ENCODE measurements at regions not wholly inside any gene's neighbourhood (a gene's known extent, or its start where the extent isn't known, plus 50 kb on each side); places are given as distances from the start of the nearest gene placed in this dataset.

- no peak overlapping the region for H3K4me2 ChIP-seq (ENCODE audit: low read depth, low read length, poor library complexity, severe bottlenecking)
- H3K4me1 ChIP-seq (ENCODE audit: insufficient read depth, low read length, poor library complexity, severe bottlenecking) = no peaks in the 10 kb centered on the region
- H3F3A ChIP-seq (ENCODE audit: low read depth) = no peaks in the 10 kb centered on the region
- no peak for TF ChIP-seq CTCF (conservative IDR thresholded peaks at IDR 0.05; ENCODE audit: low read length)
- TF ChIP-seq EZH2phosphoT487 (IDR thresholded peaks at IDR 0.05; ENCODE audit: borderline replicate concordance) = no peak
- no peaks in the 10 kb centered on the region for H3K27me3 ChIP-seq (ENCODE audit: insufficient read depth, low read length, poor library complexity, severe bottlenecking)
- no peak overlapping the region for H3K9ac ChIP-seq (ENCODE audit: low read depth, low read length, poor library complexity, severe bottlenecking)
- H3K79me2 ChIP-seq (ENCODE audit: insufficient read depth, low read length) = no peaks in the 10 kb centered on the region
- no peaks in the 10 kb centered on the region for H3K9me2 ChIP-seq (replicated peaks; ENCODE audit: low read depth, low read length)
- no peaks in the 10 kb centered on the region for H3K9me3 ChIP-seq (ENCODE audit: insufficient read depth, low read depth, low read length)
- no peaks in the 10 kb centered on the region for H4K20me1 ChIP-seq (ENCODE audit: insufficient read depth, low read length, poor library complexity, severe bottlenecking)
- H3K4me3 ChIP-seq (ENCODE audit: low read length, poor library complexity, severe bottlenecking) = no peak overlapping the region
- no peak overlapping the region for H2AFZ ChIP-seq (ENCODE audit: low read length)
- H3K36me3 ChIP-seq (ENCODE audit: insufficient read depth, low read length) = no peaks in the 10 kb centered on the region
These were observed 166.6 kb upstream of the NCKAP5 start for GRCh38 chr2:133734716-133735495.

DNA sequence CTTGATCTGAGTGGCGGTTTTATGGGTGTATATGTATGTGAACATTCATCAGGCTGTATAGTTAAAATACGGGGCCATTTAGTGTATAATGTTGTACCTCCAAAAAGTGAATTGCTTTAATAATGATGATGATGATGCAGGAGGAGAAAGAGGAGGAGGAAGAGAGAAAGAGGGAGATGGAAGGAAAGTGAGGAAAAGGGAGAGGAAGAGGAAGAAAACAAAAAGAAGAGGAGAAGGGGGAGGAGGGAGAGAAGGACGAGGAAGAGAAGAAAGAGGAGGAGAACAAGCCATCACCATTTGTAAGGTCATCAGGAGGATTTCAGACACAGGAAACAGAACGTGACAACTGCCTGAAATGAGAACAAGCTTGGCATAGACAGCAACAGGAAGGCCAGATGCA lies 168.4 kb upstream of the NCKAP5 start:
- Histone ChIP-seq H3K4me3 (ENCODE audit: low read length, poor library complexity, severe bottlenecking) (no peak overlapping the region), H3K9me3 (ENCODE audit: insufficient read depth, low read depth, low read length) (no peaks in the 10 kb centered on the region), H3K4me2 (ENCODE audit: low read depth, low read length, poor library complexity, severe bottlenecking) (no peak overlapping the region), H3K9ac (ENCODE audit: low read depth, low read length, poor library complexity, severe bottlenecking) (no peak overlapping the region), H3K9me2 (replicated peaks; ENCODE audit: low read depth, low read length) (no peaks in the 10 kb centered on the region), H3K4me1 (ENCODE audit: insufficient read depth, low read length, poor library complexity, severe bottlenecking) (no peaks in the 10 kb centered on the region), H3K36me3 (ENCODE audit: insufficient read depth, low read length) (no peaks in the 10 kb centered on the region), H3F3A (ENCODE audit: low read depth) (no peaks in the 10 kb centered on the region), H3K79me2 (ENCODE audit: insufficient read depth, low read length) (no peaks in the 10 kb centered on the region), H3K27me3 (ENCODE audit: insufficient read depth, low read length, poor library complexity, severe bottlenecking) (no peaks in the 10 kb centered on the region), H4K20me1 (ENCODE audit: insufficient read depth, low read length, poor library complexity, severe bottlenecking) (no peaks in the 10 kb centered on the region), H2AFZ (ENCODE audit: low read length) (no peak overlapping the region)
- TF ChIP-seq EZH2phosphoT487 (IDR thresholded peaks at IDR 0.05; ENCODE audit: borderline replicate concordance) (no peak), CTCF (conservative IDR thresholded peaks at IDR 0.05; ENCODE audit: low read length) (no peak)

DNA sequence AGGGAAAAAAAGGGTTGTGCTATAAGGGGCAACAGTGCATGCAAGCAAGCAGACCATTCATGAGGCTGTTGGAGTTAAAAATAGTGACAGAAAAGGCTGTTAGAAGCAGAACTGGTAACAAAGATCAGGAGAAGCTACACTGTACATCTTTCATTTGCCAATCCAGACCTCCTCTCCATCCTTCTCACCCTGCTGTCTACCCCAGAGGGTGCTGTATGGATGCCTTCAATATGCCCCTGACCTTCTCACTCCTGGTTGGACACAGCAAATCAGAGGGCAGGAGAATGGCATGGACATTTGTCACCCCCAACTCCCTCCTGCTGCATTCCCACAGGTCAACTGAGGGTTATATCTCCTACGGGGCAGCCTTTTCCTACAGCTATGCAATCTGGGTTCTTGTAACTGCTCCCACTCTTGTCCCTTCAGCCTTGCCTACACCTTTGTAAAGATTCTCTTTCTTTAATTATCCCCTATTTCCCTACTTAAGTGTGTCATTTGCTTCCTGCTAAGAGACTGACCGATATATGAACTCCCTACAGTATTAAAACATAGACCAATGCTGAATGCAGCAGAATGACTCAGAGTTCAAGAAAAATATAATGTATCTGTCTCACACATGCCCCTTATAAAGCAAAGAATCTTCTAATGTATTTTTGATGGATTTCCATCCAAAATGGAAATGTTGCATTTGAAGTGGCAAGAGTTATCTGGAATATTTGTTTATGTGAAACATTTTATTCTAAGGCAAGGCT lies 169.2 kb upstream of the NCKAP5 start:
- no peaks in the 10 kb centered on the region for H3K4me1 ChIP-seq (ENCODE audit: insufficient read depth, low read length, poor library complexity, severe bottlenecking)
- H3K9me2 ChIP-seq (replicated peaks; ENCODE audit: low read depth, low read length) = no peaks in the 10 kb centered on the region
- no peaks in the 10 kb centered on the region for H3K27me3 ChIP-seq (ENCODE audit: insufficient read depth, low read length, poor library complexity, severe bottlenecking)
- no peaks in the 10 kb centered on the region for H3F3A ChIP-seq (ENCODE audit: low read depth)
- no peak overlapping the region for H3K9ac ChIP-seq (ENCODE audit: low read depth, low read length, poor library complexity, severe bottlenecking)
- no peak overlapping the region for H3K4me2 ChIP-seq (ENCODE audit: low read depth, low read length, poor library complexity, severe bottlenecking)
- no peaks in the 10 kb centered on the region for H4K20me1 ChIP-seq (ENCODE audit: insufficient read depth, low read length, poor library complexity, severe bottlenecking)
- H2AFZ ChIP-seq (ENCODE audit: low read length) = no peak overlapping the region
- no peaks in the 10 kb centered on the region for H3K36me3 ChIP-seq (ENCODE audit: insufficient read depth, low read length)
- no peaks in the 10 kb centered on the region for H3K79me2 ChIP-seq (ENCODE audit: insufficient read depth, low read length)
- TF ChIP-seq CTCF (conservative IDR thresholded peaks at IDR 0.05; ENCODE audit: low read length) (no peak), EZH2phosphoT487 (IDR thresholded peaks at IDR 0.05; ENCODE audit: borderline replicate concordance) (no peak)
- no peaks in the 10 kb centered on the region for H3K9me3 ChIP-seq (ENCODE audit: insufficient read depth, low read depth, low read length)
- no peak overlapping the region for H3K4me3 ChIP-seq (ENCODE audit: low read length, poor library complexity, severe bottlenecking)

Measured in Loucy (cell line).